DND-41 (cell line): ENCODE measurements at regions not wholly inside any gene's neighbourhood (a gene's known extent, or its start where the extent isn't known, plus 50 kb on each side); places are given as distances from the start of the nearest gene placed in this dataset.

Source experiments
- CTCF ChIP-seq: IDR thresholded peaks from 2 replicates; pipeline ENCODE4 v1.5.1; 2012; ENCODE audit warnings: borderline replicate concordance, low read length, moderate library complexity, mild to moderate bottlenecking; ENCODE audit not compliant: poor library complexity, severe bottlenecking; ENCODE audit errors: extremely low read depth
- EZH2 ChIP-seq: IDR thresholded peaks from 3 replicates; pipeline ENCODE4 v1.6.1; 2012; ENCODE audit warnings: borderline replicate concordance, low read depth, mild to moderate bottlenecking, moderate library complexity, low read length, inconsistent platforms; ENCODE audit not compliant: severe bottlenecking

GRCh38 chr17:73783945-73784603 is 139.8 kb upstream of the SDK2 start:
- TF ChIP-seq CTCF (no peak), EZH2 (no peak)
